ENCODE measurements at regions not wholly inside any gene's neighbourhood (a gene's known extent, or its start where the extent isn't known, plus 50 kb on each side); places are given as distances from the start of the nearest gene placed in this dataset.

GRCh38 chr10:8844141-8844540 lies 789.7 kb downstream of the GATA3 start:
- TF ChIP-seq CTCF (IDR thresholded peaks at IDR 0.05; ENCODE audit: low read length) (no peak), EZH2 (IDR thresholded peaks at IDR 0.05; ENCODE audit: borderline replicate concordance, low read length) (no peak)
